AG09309 (cell line): ENCODE measurements at regions not wholly inside any gene's neighbourhood (a gene's known extent, or its start where the extent isn't known, plus 50 kb on each side); places are given as distances from the start of the nearest gene placed in this dataset.

ENCODE experiments used
- DNase-seq: peaks from one replicate; pipeline ENCODE4 v3.0.0-alpha.2; 2010; ENCODE audit warnings: low read depth
- H3K4me3 ChIP-seq: 2 replicates; pipeline ENCODE4 v1.5.1; 2011; ENCODE audit warnings: mild to moderate bottlenecking, low read depth, low read length, moderate library complexity; ENCODE audit not compliant: control insufficient read depth
- CTCF ChIP-seq: IDR thresholded peaks from 2 replicates; pipeline ENCODE4 v1.5.1; 2011; ENCODE audit warnings: mild to moderate bottlenecking, low read depth, low read length, inconsistent platforms; ENCODE audit not compliant: insufficient read depth, control insufficient read depth; ENCODE audit errors: missing control alignments

- no peak overlapping the region for H3K4me3 ChIP-seq
- DNase-seq = no peak
- TF ChIP-seq CTCF = no peak
Measured at GRCh38 chr1:238089615-238090014, 198.9 kb upstream of the ZP4 start.

GRCh38 chr1:238088560-238089290 is 198.0 kb upstream of the ZP4 start:
- no peak for TF ChIP-seq CTCF
- DNase-seq = no peak
- no peak overlapping the region for H3K4me3 ChIP-seq

GRCh38 chr1:238073991-238074390 is 183.3 kb upstream of the ZP4 start:
- H3K4me3 ChIP-seq = no peak overlapping the region
- no peak for DNase-seq
- TF ChIP-seq CTCF = no peak

GRCh38 chr1:238071061-238071460 is 180.3 kb upstream of the ZP4 start:
- no peak overlapping the region for H3K4me3 ChIP-seq
- no peak for TF ChIP-seq CTCF
- DNase-seq = no peak

GRCh38 chr1:238063454-238063853 is 172.7 kb upstream of the ZP4 start:
- H3K4me3 ChIP-seq = no peak overlapping the region
- no peak for TF ChIP-seq CTCF
- DNase-seq = peak; percentile 18

- peak; percentile 13 for DNase-seq
- no peak for TF ChIP-seq CTCF
- H3K4me3 ChIP-seq = no peak overlapping the region
Measured at GRCh38 chr1:238061967-238062613, 171.4 kb upstream of the ZP4 start.
